ENCODE measurements at regions not wholly inside any gene's neighbourhood (a gene's known extent, or its start where the extent isn't known, plus 50 kb on each side); places are given as distances from the start of the nearest gene placed in this dataset.

- Histone ChIP-seq H3K79me2 (ENCODE audit: insufficient read depth, low read length) (no peaks in the 10 kb centered on the region), H2AFZ (ENCODE audit: low read length) (no peak overlapping the region), H3K4me2 (ENCODE audit: low read length) (no peak overlapping the region), H3K9me2 (ENCODE audit: low read depth, low read length) (no peaks in the 10 kb centered on the region), H3F3A (ENCODE audit: insufficient read depth, low read length) (no peaks in the 10 kb centered on the region), H4K20me1 (ENCODE audit: insufficient read depth, low read length) (no peaks in the 10 kb centered on the region), H3K9me3 (ENCODE audit: low read length) (no peaks in the 10 kb centered on the region), H3K27ac (ENCODE audit: low read depth, low read length, poor library complexity, severe bottlenecking) (no peak overlapping the region), H3K9ac (ENCODE audit: low read length) (no peak overlapping the region), H3K27me3 (ENCODE audit: insufficient read depth, low read length) (no peaks in the 10 kb centered on the region), H3K4me1 (ENCODE audit: insufficient read depth, low read length, severe bottlenecking) (no peaks in the 10 kb centered on the region), H3K36me3 (ENCODE audit: insufficient read depth, low read length) (no peaks in the 10 kb centered on the region), H3K4me3 (ENCODE audit: low read depth, low read length, poor library complexity, severe bottlenecking) (no peak overlapping the region)
- TF ChIP-seq CTCF (IDR thresholded peaks at IDR 0.05; ENCODE audit: low read length) (no peak), EZH2 (IDR thresholded peaks at IDR 0.05; ENCODE audit: borderline replicate concordance, low read length) (no peak)
Observed at GRCh38 chr6:115733426-115733825, 327.3 kb downstream of the FRK start.

- H4K20me1 ChIP-seq (ENCODE audit: insufficient read depth, low read length) = no peaks in the 10 kb centered on the region
- no peak overlapping the region for H2AFZ ChIP-seq (ENCODE audit: low read length)
- TF ChIP-seq CTCF (IDR thresholded peaks at IDR 0.05; ENCODE audit: low read length) (no peak), EZH2 (IDR thresholded peaks at IDR 0.05; ENCODE audit: borderline replicate concordance, low read length) (no peak)
- no peaks in the 10 kb centered on the region for H3K4me1 ChIP-seq (ENCODE audit: insufficient read depth, low read length, severe bottlenecking)
- H3K9ac ChIP-seq (ENCODE audit: low read length) = no peak overlapping the region
- no peaks in the 10 kb centered on the region for H3K9me3 ChIP-seq (ENCODE audit: low read length)
- H3K36me3 ChIP-seq (ENCODE audit: insufficient read depth, low read length) = no peaks in the 10 kb centered on the region
- no peaks in the 10 kb centered on the region for H3K9me2 ChIP-seq (ENCODE audit: low read depth, low read length)
- no peak overlapping the region for H3K27ac ChIP-seq (ENCODE audit: low read depth, low read length, poor library complexity, severe bottlenecking)
- H3K4me2 ChIP-seq (ENCODE audit: low read length) = no peak overlapping the region
- H3K4me3 ChIP-seq (ENCODE audit: low read depth, low read length, poor library complexity, severe bottlenecking) = no peak overlapping the region
- H3F3A ChIP-seq (ENCODE audit: insufficient read depth, low read length) = no peaks in the 10 kb centered on the region
- no peaks in the 10 kb centered on the region for H3K27me3 ChIP-seq (ENCODE audit: insufficient read depth, low read length)
- H3K79me2 ChIP-seq (ENCODE audit: insufficient read depth, low read length) = no peaks in the 10 kb centered on the region
Observed at GRCh38 chr6:115729036-115729435, 331.7 kb downstream of the FRK start.

- Histone ChIP-seq H2AFZ (ENCODE audit: low read length) (no peak overlapping the region), H3K36me3 (ENCODE audit: insufficient read depth, low read length) (no peaks in the 10 kb centered on the region), H3K4me2 (ENCODE audit: low read length) (no peak overlapping the region), H3K4me1 (ENCODE audit: insufficient read depth, low read length, severe bottlenecking) (no peaks in the 10 kb centered on the region), H3F3A (ENCODE audit: insufficient read depth, low read length) (no peaks in the 10 kb centered on the region), H3K27ac (ENCODE audit: low read depth, low read length, poor library complexity, severe bottlenecking) (no peak overlapping the region), H3K27me3 (ENCODE audit: insufficient read depth, low read length) (no peaks in the 10 kb centered on the region), H3K9me3 (ENCODE audit: low read length) (no peaks in the 10 kb centered on the region), H3K9ac (ENCODE audit: low read length) (no peak overlapping the region), H3K4me3 (ENCODE audit: low read depth, low read length, poor library complexity, severe bottlenecking) (no peak overlapping the region), H4K20me1 (ENCODE audit: insufficient read depth, low read length) (no peaks in the 10 kb centered on the region), H3K9me2 (ENCODE audit: low read depth, low read length) (no peaks in the 10 kb centered on the region), H3K79me2 (ENCODE audit: insufficient read depth, low read length) (no peaks in the 10 kb centered on the region)
- TF ChIP-seq CTCF (IDR thresholded peaks at IDR 0.05; ENCODE audit: low read length) (no peak), EZH2 (IDR thresholded peaks at IDR 0.05; ENCODE audit: borderline replicate concordance, low read length) (no peak)
Observed at GRCh38 chr6:115728171-115728570, 332.5 kb downstream of the FRK start.

Measured in OCI-LY1 (cell line).